T-helper 2 cell (primary cell): ENCODE measurements at regions not wholly inside any gene's neighbourhood (a gene's known extent, or its start where the extent isn't known, plus 50 kb on each side); places are given as distances from the start of the nearest gene placed in this dataset.
A peak's percentile ranks its signal among the peaks of the same experiment; 100 is the strongest.

Source experiments
- DNase-seq, 5 experiments: peaks; one replicate each; pipeline versions ENCODE4 v3.0.0 to v3.0.0-alpha.2; 2012 to 2022

DNA sequence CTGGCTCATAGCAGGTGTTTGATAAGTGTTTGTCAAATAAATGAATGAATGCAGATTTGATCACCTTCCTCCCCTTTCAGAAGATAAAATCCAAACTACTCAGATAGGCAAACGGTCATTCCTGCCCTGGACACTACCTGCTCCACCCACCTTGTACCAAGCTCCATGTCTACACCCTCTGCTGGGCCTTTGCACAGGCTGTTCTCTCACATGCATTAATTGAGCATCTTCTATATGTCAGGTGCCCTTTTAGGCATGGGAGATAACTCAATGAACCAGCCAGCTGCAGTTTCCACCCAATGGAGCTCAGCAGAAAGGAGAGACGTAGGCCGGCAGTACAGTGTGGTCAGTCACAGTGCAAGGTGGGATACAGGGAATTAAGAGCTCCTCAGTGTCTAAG is 102.3 kb upstream of the CPEB4 start:
- no peak for DNase-seq

DNA sequence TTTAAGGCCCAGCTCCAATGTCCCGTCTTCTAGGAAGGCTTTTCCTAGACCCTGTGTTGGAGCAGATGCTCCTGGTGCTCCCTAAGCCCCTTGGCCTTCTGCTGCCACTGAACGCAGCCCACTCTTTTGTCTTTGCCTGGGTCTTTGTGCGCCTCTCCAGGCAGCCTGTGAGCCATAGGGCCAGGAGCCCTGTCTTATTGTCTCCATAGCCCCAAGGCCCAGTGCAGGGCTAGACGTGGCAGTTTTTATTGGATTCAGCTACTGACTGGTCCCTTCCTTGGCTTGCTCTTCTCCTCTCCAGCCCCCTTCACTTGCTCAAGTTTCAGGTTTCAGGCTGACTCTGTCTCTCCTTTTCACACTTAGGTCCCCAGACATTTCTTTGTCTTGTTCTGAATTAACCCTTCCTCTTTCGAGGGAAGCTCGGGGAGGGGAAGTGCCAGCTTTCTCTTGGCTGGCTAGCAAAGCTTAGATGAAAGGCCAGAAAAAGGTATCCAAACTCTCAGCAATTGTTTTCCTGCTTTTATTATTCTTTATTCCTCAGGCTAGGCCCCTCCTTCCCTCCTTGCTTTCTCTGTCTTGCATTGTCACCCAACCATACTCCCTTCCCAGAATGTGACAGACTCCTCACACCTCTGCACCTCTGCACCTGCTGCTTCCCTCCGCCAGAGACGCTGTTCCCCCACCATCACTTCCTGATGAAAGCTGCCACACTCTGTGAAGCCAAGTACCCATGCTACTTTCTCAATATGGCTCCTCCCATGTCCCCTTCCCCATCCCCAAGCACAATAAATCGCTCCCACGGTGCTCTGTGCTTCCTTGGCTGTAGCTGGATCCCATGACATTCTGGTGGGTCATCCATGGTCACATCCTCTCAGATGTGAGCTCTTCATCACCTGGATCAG is 101.6 kb upstream of the CPEB4 start:
- DNase-seq = peak in 1 of 5 experiments; percentile 9

DNA sequence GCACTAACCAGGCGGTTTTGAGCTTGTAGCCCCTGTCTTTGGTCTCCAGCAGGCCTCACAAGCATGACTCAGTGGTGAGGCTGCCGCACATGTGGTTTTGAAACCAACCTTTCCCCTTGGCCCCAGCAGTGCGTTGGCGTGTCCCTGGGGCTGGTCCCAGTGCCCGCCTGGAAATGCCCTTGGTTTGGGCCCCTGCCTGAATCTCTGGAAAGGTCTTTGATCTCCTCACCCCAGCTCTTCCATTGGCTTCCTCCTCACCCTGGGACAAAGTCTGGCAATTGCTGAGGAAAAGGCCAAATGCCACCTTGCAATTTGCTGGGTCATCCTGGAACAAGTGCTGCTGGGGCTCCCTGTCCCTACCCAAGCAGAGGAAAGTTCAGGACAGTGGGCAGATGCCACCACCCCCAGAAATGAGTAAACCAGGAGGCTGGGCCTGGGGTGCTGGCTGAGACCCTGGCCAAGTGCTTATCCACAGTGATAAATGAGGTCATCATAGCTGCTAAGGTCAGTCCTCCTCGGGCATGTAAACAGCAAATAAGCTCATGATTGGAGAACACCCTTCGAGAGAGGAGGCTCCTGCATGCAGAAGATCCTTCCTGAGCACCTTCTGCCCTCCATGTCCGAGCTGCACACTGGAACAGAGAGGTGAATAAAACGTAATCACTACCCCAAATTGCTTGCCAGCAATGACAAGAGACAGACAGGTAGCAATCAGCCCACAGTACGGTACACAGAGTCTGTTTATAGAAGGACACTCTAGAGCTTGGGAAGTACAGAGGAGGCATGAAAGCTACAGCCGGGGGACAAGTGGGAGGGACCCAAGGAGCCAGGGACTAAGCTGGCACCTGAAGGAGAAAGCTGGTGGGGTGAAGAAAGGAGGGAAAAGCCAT is 98.9 kb upstream of the CPEB4 start:
- no peak for DNase-seq

DNA sequence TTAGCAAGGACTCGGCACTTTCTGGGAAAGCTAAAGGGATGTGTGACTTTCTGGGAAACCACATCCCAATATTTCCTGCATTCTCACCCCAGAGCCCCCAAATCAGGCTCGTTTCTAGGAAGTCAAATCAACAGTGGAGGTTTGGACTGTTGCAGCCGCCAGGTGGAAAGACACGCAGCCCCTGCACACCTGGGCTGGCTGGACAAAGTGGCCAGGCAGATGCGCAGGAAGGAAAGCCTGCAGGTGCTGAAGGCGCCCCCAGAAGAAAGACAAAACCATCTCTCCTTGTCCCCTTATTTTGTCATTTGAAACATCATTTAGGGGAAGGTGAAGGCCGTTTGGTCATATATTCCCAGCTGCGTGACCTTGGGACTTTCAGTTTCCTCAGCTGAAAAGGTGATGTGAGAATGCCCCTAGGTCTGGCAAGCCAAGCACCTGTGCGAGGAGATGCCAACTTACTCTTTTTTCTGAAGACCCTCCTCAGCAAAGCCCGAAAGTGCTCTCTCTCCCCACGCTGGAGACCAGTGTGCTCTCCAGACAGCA is 97.9 kb upstream of the CPEB4 start:
- no peak for DNase-seq

DNA sequence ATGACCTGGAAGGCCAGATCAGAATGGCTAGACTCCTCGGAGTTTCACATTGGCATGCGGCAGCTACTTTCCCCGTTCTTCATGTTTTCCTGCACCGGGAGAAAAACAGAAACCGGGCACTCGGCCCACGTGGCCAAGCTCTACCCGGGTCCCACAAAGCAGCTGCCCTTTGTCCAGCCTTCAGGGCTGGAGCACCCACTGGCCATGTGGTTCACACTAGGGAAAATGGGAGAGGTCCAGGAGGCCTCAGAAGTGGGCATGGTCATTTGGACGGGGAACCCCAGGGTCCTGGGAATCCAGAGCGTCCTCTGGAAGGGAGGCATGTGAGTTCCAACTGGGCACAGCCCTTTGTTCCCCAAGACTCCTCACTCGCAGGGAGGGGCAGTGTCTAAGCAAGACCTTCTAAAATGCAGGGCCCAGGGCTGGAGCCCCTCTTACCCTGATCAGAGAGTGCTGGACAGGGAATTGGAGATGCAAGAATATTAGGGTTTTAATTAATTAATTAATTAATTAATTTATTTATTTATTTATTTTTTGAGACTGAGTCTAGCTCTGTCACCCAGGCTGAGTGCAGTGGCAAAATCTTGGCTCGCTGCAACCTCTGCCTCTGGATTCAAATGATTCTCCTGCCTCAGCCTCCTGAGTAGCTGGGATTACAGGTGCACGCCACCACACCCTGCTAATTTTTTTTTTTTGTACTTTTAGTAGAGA is 97.2 kb upstream of the CPEB4 start:
- no peak for DNase-seq

DNA sequence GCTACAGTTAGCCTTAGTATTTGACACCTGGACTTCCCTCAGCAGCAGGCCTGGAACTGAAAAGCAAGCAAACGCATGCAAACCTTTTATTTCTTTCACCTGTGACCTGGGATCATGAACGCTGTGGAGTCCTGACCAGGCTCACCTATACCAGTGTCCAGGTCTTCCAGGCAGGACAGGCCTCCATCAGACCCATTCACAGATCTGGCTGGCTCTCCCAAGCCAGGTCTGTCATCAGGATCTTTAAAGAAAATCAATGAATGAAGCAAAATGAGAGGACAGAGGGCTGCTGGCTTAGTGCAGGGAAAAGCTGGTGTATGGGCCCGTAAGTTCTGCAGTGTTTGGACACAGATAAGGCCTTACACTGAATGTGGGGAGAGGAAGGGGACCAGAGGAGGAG is 96.3 kb upstream of the CPEB4 start:
- DNase-seq = no peak

DNA sequence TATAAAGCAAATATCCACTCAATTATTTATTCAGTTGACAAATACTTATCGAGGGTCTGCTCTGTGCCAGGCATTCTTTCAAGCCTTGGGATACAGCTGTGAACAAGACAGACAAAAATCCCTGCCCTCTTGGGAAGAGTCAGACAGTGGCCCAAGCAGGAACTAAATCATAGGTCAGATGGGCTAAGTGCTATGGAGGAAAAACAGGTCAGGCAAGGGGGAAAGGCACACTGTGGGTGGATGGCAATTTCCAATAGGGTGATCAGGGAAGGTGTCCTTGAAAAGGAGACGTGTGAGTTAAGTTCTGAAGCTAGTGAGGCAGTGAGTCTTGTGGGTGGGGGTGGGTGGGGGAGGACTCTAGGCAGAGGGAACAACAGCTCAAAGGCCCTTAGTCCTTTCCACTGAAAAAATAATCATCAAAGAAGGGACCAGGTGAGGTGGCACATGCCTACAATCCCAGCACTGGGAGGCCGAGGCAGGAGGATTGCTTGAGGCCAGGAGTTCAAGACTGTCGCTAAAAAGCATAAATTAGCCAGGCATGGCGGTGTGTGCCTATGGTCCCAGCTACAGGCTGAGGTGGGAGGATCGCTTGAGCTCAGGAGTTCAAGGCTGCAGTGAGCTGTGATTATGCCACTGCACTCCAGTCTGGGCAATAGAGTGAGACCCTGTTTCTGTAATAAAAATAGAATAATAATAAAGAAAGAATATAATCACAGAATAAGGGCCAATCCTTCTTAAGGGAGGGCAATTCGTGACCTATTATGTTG is 95.2 kb upstream of the CPEB4 start:
- DNase-seq = no peak

DNA sequence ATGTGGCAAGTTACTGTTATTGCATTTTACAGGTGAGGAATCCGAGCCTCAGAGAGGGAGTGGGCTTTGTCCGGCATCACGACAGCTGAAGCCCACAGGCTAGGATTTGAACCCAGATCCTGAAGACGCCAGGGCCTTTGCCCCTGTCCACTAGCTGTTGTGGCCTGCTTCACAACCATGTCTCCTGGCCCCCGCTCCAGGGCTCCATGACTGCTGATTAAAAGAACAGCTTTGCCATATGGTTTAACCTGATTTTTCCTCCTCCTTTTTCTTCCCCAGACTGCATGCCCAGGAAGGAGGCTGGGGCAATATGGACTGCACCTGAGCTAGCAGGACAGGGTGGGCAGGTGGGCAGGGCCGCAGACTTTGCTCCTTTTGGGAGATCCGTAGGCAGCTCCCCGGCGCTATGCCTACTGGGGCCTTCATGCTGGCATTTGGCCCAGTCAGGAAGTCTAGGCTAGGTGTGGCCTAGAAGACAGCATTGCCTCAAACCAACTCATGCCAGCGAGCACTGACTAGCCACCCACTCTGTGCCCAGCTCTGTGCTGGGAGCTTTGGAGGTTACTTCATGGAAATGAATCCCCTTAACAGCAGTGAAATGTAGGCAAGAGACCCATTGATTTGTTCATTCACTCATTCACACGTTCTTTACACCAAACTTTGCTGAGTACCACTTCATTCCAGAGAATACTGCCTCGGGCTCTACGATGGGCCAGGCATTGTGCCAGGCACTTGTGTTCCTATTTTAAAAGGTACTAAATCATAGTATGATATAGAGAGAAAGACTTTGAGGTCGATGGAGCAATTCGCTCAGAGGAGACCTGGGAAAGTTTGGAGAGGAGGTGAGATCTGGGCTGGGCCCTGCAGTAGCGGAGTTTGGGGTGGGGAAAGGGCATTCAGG is 94.3 kb upstream of the CPEB4 start:
- DNase-seq = no peak

DNA sequence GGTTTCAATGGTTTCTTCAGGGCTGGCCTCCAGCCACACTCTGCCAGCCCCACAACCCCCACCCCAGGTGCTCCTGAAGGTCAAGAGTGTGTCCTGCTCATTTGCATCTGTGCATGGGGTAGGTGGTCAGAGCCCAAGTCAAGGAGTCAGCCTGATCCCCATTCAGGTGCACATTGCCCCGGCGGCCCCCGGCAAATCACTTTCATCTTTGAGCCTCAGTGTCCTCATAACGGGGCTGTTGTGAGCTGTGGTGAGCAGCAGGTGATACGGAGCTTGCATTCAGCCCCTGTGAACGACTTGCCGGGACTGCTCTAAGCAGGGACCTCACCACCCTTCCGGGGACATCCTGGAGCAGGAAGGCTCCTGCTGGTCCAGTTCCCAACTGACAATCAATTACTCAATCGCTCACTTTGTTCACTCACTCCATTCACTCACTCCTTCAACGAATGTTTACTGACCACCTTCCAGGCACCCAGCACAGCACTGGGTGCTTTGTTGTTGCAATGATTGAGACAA is 93.2 kb upstream of the CPEB4 start:
- no peak for DNase-seq

DNA sequence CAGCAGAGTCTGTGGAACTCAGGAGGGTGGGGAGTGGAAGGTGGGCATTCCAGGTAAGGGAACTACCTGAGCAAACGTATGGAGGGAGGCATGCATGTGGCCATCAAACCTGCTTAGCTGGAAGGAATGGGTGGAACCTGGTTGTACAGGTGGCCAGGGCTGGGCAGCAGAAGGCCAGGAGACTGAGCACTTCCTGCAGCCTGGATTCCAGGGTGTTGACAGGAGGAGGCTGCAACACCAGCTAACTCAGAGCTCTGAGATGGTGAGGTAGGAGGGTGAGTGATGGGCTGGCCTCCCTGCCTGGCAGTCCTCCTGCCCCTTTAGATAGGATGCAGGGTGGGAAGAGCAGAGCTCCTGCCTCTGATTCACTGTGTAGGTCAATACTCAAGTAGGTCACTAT is 92.5 kb upstream of the CPEB4 start:
- DNase-seq = no peak

DNA sequence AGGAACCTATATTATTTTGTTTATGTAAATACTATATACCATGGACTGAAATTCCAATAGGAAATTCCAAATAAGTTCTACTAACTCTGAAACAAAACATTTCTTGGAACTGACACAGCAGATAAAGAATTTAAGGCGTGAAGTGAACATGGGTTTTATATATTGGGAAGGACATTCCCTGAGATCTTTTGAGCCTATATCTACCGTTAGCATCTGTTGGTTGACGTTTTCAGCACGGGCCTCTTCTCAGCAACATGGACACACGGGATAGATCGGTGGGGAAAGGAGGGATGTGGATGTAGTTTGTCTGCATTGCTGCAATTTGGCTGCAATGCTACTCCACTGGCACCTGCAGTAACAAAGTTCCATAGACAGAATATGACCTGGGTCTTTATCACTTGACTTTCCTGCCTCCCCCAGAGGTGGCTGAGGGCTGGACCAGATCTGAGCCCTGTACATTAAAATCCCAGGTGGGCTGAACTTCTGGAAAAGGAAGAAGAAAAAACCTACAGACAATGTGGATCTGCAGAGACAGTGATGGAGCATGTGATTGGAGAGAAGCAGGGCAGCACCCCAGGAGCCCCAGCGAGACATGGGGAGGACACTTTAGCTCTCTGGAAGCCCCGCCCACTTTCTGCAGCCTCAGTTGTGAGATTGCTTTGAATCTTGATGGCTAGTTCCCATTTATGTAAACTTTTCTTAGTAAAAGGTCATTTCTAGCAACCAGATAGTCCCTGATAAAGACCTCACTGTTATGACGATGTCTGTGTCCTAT is 91.2 kb upstream of the CPEB4 start:
- no peak for DNase-seq

DNA sequence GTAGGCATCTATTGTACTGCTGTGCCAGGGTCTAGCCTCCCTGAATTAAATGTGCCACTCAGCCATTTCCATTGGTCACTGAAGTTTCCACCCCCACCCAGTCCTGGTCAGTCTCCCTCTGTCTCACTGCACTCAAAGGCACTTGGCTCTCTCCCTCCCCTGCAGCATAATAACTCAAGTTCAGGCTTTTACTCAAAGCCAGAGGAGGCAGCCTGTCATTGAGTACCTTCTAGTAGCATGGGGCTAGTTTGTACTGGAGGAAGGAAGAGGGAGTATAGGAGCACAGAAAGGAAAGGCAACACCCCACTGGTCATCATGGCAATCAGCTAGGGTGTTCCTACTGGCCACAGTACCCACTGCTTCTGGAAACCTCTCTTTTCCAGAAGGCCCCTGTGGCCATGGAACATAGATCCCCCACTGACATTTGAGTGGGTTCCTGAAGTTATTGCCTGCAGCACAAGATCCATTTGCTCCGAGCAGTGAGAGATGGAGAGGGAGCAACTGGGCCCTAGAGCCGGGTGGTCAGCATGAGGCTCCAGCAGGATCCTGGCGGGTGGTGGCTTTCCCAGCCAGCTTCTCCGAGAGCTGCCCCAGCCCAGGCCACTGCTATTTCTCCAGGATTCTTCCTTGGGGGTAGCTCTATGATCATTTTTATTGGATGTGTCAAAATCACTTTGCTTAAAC is 89.9 kb upstream of the CPEB4 start:
- DNase-seq = no peak

DNA sequence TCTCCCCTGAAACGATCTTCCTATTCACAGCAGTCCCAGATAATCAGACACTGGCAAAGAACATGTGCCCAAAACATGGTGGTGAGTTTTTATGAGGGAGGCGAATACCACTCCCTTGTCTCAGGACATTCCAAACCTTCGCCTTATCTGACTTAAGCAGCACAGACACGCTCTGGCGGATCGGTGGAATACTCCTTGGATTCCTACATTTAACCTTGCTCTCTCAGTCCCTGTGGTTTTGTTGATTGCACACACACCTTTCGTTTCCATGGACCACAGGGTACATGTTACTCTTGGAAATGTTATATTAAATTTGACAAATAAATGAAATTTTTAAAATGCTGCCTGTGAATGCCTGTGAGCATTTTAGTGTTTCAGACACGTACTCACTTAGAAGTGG is 87.8 kb upstream of the CPEB4 start:
- no peak for DNase-seq

DNA sequence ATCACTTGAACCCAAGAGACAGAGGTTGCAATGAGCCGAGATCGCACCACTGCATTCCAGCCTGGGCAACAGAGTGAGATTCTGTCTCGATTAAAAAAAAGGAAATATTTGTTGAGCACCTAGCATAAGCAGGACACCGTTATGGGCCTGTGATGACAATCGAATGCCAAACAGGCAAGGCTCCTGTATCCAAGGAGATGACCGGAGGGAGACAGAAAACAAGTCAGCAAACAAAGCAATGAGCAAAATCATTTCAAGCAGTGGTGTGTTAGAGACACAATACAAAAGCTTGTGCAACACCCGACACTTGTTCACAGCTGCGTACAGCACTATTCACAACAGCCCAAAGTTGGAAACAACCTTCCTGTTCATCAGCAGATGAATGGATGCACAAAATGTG is 87.1 kb upstream of the CPEB4 start:
- no peak for DNase-seq

DNA sequence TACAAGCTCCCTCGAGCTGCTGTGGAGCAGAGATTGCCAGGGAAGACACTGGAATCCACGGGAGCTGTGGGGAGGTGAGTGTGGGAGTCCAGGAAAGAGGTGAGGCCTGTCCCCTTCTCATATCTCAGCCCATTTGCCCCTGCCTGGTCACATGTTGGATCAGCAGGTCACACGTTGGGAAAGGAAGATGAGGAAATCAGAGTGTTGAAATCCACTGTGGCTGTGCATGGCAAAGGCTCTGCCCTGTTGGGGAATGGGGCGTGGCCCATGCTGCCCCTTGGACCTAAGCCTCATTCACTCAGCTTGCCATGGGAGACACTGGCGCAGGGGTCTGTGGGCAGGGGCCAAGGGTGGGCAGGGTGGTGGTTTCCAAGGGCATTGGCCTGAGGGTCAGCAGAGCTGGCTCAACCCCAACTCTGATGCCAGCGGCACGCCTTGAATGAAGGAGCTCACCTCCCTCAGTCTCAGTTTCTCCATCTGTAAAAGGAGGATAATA is 85.4 kb upstream of the CPEB4 start:
- DNase-seq = no peak

DNA sequence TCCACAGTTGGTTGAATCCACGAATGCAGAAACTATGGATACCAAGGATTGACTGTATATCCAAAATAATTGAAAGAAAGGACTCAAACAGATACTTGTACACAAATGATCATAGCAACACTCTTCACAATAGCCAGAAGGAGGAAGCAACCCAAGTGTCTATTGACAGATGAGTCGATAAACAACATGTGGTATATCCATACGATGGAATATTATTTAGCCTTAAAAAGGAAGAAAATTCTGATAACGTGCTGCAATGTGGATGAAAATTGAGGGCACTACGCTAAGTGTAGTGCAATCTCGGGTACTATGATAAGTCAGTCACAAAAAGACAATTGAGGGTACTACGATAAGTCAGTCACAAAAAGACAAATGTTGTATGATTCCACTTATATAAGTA is 83.6 kb upstream of the CPEB4 start:
- DNase-seq = no peak

DNA sequence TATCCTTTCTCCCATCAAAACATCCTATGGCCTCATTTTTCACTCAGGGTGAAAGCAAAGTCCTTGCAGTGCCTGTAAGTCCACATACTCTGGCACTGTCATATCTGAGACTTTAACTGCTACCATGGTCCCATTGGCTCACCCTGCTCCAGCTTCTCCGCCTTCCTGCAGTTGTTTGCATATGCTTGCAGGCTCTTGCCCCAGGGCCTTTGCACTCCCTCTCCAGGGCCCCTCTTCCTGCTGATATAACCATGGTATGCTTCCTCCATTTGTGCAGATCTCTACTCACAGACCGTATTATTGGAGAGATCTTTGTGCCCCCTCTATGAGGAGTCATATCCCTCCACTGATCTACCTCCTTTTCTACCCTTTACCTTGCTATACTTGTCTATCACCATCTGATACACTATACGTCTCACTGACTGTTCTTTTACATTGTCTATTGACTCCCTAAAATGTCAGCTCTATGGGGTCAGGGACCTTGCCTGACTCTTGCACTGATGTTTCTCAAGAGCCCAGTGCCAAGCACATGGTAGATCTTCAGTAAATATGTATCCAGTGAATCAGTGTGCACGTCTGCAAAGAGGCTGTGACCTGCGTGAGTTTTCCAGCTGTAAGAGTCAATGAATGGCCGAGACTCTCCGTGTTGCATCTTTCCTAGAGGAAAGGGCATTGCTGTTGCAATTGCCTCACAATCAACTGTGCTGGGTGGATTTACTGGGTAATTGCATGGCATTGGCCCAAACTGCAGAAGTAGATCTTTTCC is 81.7 kb upstream of the CPEB4 start:
- DNase-seq = no peak

DNA sequence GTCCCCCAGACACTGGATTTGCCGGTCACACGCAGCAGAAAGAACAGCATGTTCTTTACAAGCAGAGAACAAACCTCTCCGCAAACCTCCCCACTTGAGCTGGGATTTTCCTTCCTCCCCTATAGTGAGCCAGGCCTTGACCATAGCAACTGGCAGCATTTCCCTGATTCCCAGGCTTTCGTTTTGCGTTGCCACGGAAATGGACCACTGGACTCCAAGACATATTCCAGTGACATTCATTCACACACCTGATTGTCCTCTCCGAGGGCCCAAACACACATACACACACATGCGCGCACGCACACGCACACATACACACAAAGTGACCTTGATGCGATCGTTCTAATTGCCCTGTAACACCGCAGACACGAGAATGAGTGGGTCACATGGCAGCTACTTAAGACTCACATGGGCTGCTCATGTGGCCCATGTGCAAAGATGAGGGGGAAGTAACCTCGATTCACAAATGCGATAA is 80.9 kb upstream of the CPEB4 start:
- DNase-seq = no peak
